Memory B cell (primary cell): ENCODE measurements at regions not wholly inside any gene's neighbourhood (a gene's known extent, or its start where the extent isn't known, plus 50 kb on each side); places are given as distances from the start of the nearest gene placed in this dataset.
"Not testable (repeated sequence)": the region's sequence is repeated elsewhere in the genome, so short reads cannot be mapped to it uniquely, and the experiment has no call there.

Experiments
- ATAC-seq: fragments of 150-1000 bp; cut with Tn5 transposase; 2 replicates; pipeline ENCODE4 v1.10.0; 2021; ENCODE audit warnings: low read depth, mild to moderate bottlenecking, moderate library complexity
- DNase-seq, 2 donors: peaks; one replicate each; pipeline ENCODE4 v3.0.0; 2022; ENCODE audit warnings: low spot score in 2 of 2
- H3K27ac Mint-ChIP-seq: one replicate; pipeline ENCODE4 v1.8.0; 2022; ENCODE audit warnings: mild to moderate bottlenecking, moderate library complexity, mixed read lengths
- H3K27me3 Mint-ChIP-seq: one replicate; pipeline ENCODE4 v1.8.0; 2022; ENCODE audit warnings: mixed read lengths
- H3K36me3 Mint-ChIP-seq: one replicate; pipeline ENCODE4 v1.8.0; 2022; ENCODE audit warnings: mild to moderate bottlenecking, mixed read lengths
- H3K4me1 Mint-ChIP-seq: one replicate; pipeline ENCODE4 v1.8.0; 2022; ENCODE audit warnings: mixed read lengths
- H3K4me3 Mint-ChIP-seq: one replicate; pipeline ENCODE4 v1.8.0; 2022; ENCODE audit warnings: mild to moderate bottlenecking, moderate library complexity, mixed read lengths
- H3K9me3 Mint-ChIP-seq: one replicate; pipeline ENCODE4 v1.8.0; 2022; ENCODE audit warnings: mixed read lengths

DNA sequence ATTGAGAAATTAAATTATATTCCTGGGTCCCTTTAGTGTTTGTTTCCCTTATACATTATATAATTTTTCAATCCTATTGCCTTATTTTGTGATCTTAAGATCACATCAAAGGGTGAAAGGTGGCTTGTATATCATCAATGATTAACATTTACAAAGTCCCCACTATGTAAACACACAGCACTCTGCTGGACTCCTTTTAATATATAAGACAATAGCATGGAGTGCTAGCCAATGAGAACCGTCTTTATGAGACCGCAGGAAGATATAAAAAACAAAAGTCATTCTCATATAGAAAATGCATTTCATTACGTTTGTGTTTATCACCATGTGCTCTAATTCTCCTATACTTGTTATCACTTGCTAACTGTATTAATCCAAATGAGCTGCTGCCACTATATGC is 108.5 kb downstream of the HOXA1 start:
- DNase-seq (no peak), ATAC-seq (no peak)

GRCh38 chr7:26978146-26978545 is 113.8 kb upstream of the SKAP2 start:
- Mint-ChIP-seq H3K4me1 (no peaks in the 10 kb centered on the region), H3K36me3 (no peaks in the 10 kb centered on the region), H3K27ac (no peak overlapping the region), H3K9me3 (peaks cover 4% of the 10 kb centered on the region), H3K4me3 (no peak overlapping the region), H3K27me3 (peaks cover 14% of the 10 kb centered on the region)
- no peak for ATAC-seq
- no peak for DNase-seq

More for the DNA sequence above, 108.5 kb downstream of the HOXA1 start:
- no peaks in the 10 kb centered on the region for H3K4me1 Mint-ChIP-seq
- H3K27ac Mint-ChIP-seq: no peak overlapping the region
- no peaks in the 10 kb centered on the region for H3K9me3 Mint-ChIP-seq
- no peak overlapping the region for H3K4me3 Mint-ChIP-seq
- H3K27me3 Mint-ChIP-seq: peaks cover 6% of the 10 kb centered on the region
- H3K36me3 Mint-ChIP-seq: no peaks in the 10 kb centered on the region

DNA sequence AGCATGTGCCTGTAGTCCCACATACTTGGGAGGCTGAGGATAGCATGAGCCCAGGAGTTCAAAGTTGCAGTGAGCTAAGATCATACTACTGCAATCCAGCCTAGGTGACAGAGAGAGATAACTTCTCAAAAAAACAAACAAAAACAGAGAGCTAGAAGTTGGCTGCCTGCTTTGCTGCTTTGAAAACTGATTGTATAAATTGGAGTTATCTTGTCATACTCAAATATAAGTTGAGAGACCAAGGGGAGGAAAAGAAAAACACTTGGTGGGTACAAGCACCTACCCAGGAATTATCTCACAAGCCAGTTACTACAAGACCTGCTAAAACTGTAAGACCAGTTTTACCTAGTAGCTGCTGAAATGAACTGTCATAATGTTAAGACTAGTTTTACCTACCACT is 112.5 kb upstream of the SKAP2 start:
- Mint-ChIP-seq H3K4me1 (no peaks in the 10 kb centered on the region), H3K9me3 (peaks cover 9% of the 10 kb centered on the region), H3K27ac (no peak overlapping the region), H3K4me3 (no peak overlapping the region), H3K27me3 (peaks cover 9% of the 10 kb centered on the region), H3K36me3 (no peaks in the 10 kb centered on the region)
- DNase-seq (no peak), ATAC-seq (no peak)

DNA sequence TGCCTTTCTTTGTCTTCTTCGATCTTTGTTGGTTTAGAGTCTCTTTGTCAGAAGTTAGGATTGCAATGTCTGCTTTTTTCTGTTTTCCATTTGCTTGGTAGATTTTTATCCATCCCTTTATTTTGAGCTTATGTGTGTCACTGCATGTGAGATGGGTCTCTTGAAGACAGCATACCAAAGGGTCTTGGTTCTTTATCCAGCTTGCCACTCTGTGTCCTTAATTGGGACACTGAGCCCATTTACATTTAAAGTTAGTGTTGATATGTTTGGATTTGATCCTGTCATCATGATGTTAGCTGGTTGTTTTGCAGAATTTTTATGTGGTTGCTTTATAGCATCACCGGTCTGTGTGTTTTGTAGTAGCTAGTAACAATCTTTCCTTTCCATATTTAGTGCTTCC is 107.5 kb upstream of the SKAP2 start:
- not testable (repeated sequence) for H3K4me1 Mint-ChIP-seq, H3K27me3 Mint-ChIP-seq, H3K4me3 Mint-ChIP-seq, H3K36me3 Mint-ChIP-seq, DNase-seq, ATAC-seq, H3K27ac Mint-ChIP-seq
- H3K9me3 Mint-ChIP-seq: peaks cover 17% of the 10 kb centered on the region

DNA sequence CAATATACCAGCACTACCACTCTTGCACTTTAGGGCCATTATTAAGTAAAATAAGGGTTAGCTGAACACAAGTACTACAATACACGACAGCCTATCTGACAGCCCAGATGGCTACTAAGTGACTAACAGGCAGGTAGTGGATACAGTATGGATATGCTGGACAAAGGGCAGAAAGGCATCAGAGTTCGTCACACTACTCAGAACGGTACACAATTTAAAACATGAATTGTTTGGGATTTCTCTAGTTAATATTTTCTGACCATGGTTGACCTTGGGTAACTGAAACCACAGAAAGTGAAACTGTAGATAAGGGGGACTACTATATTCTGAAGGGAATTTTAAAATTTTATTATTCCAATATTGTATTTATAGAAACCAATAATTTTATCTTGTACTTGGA is 101.3 kb upstream of the SKAP2 start:
- no peaks in the 10 kb centered on the region for H3K27me3 Mint-ChIP-seq
- H3K4me1 Mint-ChIP-seq: peaks cover 7% of the 10 kb centered on the region
- H3K36me3 Mint-ChIP-seq: no peaks in the 10 kb centered on the region
- H3K9me3 Mint-ChIP-seq: peaks cover under 1% of the 10 kb centered on the region
- H3K4me3 Mint-ChIP-seq: no peak overlapping the region
- DNase-seq: no peak
- no peak for ATAC-seq
- H3K27ac Mint-ChIP-seq: no peak overlapping the region

GRCh38 chr7:26964156-26964808 is 99.9 kb upstream of the SKAP2 start:
- H3K27me3 Mint-ChIP-seq: no peaks in the 10 kb centered on the region
- H3K4me1 Mint-ChIP-seq: peaks cover 7% of the 10 kb centered on the region
- DNase-seq: no peak
- peak overlapping the region; percentile 13 for H3K4me3 Mint-ChIP-seq
- H3K27ac Mint-ChIP-seq: no peak overlapping the region
- H3K9me3 Mint-ChIP-seq: no peaks in the 10 kb centered on the region
- H3K36me3 Mint-ChIP-seq: no peaks in the 10 kb centered on the region
- ATAC-seq: no peak

- H3K4me3 Mint-ChIP-seq: no peak overlapping the region
- DNase-seq: no peak
Measured at GRCh38 chr7:26959290-26959689, 94.9 kb upstream of the SKAP2 start.

DNA sequence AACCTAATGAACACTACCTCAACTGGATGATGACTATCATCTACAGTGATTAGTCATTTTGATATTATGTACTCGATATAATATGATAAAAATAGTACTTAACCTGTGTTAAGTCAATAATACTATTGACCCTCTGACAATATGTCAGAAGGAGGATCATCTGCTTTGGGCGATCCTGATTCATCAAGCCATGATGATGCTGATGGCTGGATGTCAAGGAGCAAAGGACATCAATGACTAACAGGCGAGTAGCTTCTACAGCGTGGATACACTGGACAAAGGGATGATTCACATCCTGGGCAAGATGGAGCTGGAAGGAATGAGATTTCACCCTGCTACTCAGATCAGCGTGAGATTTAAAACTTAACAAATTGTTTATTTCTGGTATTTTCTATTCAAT is 94.4 kb upstream of the SKAP2 start:
- no peaks in the 10 kb centered on the region for H3K9me3 Mint-ChIP-seq
- H3K27ac Mint-ChIP-seq: no peak overlapping the region
- no peaks in the 10 kb centered on the region for H3K4me1 Mint-ChIP-seq
- H3K36me3 Mint-ChIP-seq: no peaks in the 10 kb centered on the region
- DNase-seq (no peak), ATAC-seq (no peak)
- H3K27me3 Mint-ChIP-seq: peaks cover 2% of the 10 kb centered on the region
- no peak overlapping the region for H3K4me3 Mint-ChIP-seq

More at GRCh38 chr7:26959290-26959689, 94.9 kb upstream of the SKAP2 start:
- peaks cover 2% of the 10 kb centered on the region for H3K27me3 Mint-ChIP-seq
- ATAC-seq: no peak
- H3K4me1 Mint-ChIP-seq: peaks cover 3% of the 10 kb centered on the region
- no peaks in the 10 kb centered on the region for H3K9me3 Mint-ChIP-seq
- H3K36me3 Mint-ChIP-seq: no peaks in the 10 kb centered on the region
- H3K27ac Mint-ChIP-seq: no peak overlapping the region

DNA sequence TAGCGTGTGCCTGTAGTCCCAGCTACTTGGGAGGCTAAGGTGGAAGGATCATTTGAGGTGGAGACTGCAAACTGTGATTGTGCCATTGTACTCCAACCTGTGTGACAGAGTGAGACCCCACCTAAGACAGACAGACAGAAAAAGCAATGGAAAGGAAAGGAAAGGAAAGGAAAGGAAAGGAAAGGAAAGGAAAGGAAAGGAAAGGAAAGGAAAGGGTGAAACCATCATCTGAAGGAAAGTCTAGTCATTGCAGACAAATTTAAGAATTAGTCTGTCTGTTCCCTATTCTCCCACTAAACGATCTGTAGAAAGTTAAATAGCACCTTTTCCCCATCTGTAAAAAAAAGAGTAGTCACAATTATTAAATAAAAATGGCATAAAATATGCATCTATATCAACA is 91.1 kb upstream of the SKAP2 start:
- ATAC-seq (no peak), DNase-seq (no peak)
- Mint-ChIP-seq H3K27me3 (peaks cover 4% of the 10 kb centered on the region), H3K27ac (no peak overlapping the region), H3K36me3 (no peaks in the 10 kb centered on the region), H3K9me3 (no peaks in the 10 kb centered on the region), H3K4me3 (no peak overlapping the region), H3K4me1 (no peaks in the 10 kb centered on the region)

- Mint-ChIP-seq H3K9me3 (no peaks in the 10 kb centered on the region), H3K4me1 (no peaks in the 10 kb centered on the region), H3K36me3 (no peaks in the 10 kb centered on the region), H3K4me3 (no peak overlapping the region), H3K27ac (no peak overlapping the region), H3K27me3 (peaks cover 4% of the 10 kb centered on the region)
- no peak for DNase-seq
- no peak for ATAC-seq
Measured at GRCh38 chr7:26954951-26955350, 90.6 kb upstream of the SKAP2 start.

DNA sequence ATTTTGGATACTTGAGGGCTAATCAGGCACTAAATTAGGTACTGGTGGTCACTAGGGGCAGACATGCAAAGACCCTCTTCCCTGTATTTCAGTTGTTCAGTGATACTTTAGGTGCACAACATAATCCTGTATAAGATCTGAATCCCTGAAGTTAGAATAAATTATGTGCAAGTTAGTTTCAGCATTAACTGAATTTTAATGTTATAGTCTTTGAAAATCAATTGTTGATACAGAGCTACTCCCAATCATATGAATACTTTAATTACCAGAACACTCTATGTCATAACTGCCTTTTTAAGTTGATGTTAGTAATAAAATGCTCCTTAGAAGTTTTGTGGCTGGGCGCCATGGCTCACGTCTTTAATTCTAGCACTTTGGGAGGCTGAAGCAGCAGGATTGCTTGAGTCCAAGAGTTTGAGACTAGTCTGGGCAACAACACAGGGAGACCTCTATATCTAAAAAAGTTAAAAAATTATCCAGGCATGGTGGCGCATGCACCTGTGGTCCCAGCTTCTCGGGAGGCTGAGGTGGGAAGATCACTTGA is 87.1 kb upstream of the SKAP2 start:
- H3K4me1 Mint-ChIP-seq: no peaks in the 10 kb centered on the region
- H3K36me3 Mint-ChIP-seq: no peaks in the 10 kb centered on the region
- H3K9me3 Mint-ChIP-seq: no peaks in the 10 kb centered on the region
- no peak overlapping the region for H3K27ac Mint-ChIP-seq
- H3K4me3 Mint-ChIP-seq: no peak overlapping the region
- no peak for ATAC-seq
- DNase-seq: no peak
- H3K27me3 Mint-ChIP-seq: peaks cover 3% of the 10 kb centered on the region

GRCh38 chr7:26950889-26951288 is 86.5 kb upstream of the SKAP2 start:
- Mint-ChIP-seq H3K4me3 (no peak overlapping the region), H3K27me3 (peaks cover 3% of the 10 kb centered on the region), H3K4me1 (no peaks in the 10 kb centered on the region), H3K27ac (no peak overlapping the region), H3K36me3 (no peaks in the 10 kb centered on the region), H3K9me3 (no peaks in the 10 kb centered on the region)
- DNase-seq (no peak), ATAC-seq (no peak)

DNA sequence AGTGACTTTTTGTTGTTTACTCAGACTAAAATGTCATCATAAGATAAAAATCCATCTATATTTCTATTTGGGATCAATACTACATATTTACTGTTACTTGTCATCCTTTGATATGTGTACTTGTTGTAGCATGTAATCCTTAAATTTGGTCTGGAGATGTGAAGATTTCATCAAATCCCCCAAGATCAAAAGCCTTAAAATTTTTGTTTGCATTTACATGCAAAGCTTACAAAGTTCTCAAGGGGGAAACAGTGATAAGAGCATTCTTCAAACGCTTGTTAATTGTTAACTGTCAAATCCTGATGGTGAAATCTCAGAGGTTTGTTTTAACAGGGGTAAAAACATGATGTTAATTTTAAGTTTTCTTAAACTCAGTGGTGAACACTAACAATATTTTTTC is 84.9 kb upstream of the SKAP2 start:
- Mint-ChIP-seq H3K27me3 (peaks cover 3% of the 10 kb centered on the region), H3K27ac (no peak overlapping the region), H3K4me3 (no peak overlapping the region), H3K36me3 (no peaks in the 10 kb centered on the region), H3K4me1 (no peaks in the 10 kb centered on the region), H3K9me3 (no peaks in the 10 kb centered on the region)
- no peak for ATAC-seq
- DNase-seq: no peak

- H3K4me3 Mint-ChIP-seq: no peak overlapping the region
- H3K36me3 Mint-ChIP-seq: no peaks in the 10 kb centered on the region
- peaks cover 3% of the 10 kb centered on the region for H3K27me3 Mint-ChIP-seq
- no peak overlapping the region for H3K27ac Mint-ChIP-seq
- no peak for ATAC-seq
- no peaks in the 10 kb centered on the region for H3K4me1 Mint-ChIP-seq
- no peaks in the 10 kb centered on the region for H3K9me3 Mint-ChIP-seq
- DNase-seq: no peak
Measured at GRCh38 chr7:26948617-26949118, 84.3 kb upstream of the SKAP2 start.
